Stimulated activated CD4-positive, alpha-beta T cell treated with anti-CD3 and anti-CD28 coated beads, Interleukin-2, amount 100 ng/mL, for 48 hours (primary cell): ENCODE measurements at regions not wholly inside any gene's neighbourhood (a gene's known extent, or its start where the extent isn't known, plus 50 kb on each side); places are given as distances from the start of the nearest gene placed in this dataset.
"Not testable (repeated sequence)": the region's sequence is repeated elsewhere in the genome, so short reads cannot be mapped to it uniquely, and the experiment has no call there.

Source experiments
- DNase-seq, 2 donors: peaks; one replicate each; pipeline ENCODE4 v3.0.0-alpha.2; 2020

- DNase-seq, result no peak
Observed at GRCh38 chr2:225779829-225780228, 380.3 kb downstream of the NYAP2 start.

- DNase-seq, result no peak
Observed at GRCh38 chr2:225773148-225773547, 373.6 kb downstream of the NYAP2 start.

GRCh38 chr2:225771701-225772100, 372.2 kb downstream of the NYAP2 start:
- no peak for DNase-seq

- no peak for DNase-seq
Observed at GRCh38 chr2:225768741-225769140, 369.2 kb downstream of the NYAP2 start.

- no peak for DNase-seq
Observed at GRCh38 chr2:225766431-225766830, 366.9 kb downstream of the NYAP2 start.

GRCh38 chr2:225765820-225766219, 366.3 kb downstream of the NYAP2 start:
- no peak for DNase-seq

- DNase-seq, result no peak
Observed at GRCh38 chr2:225764346-225764745, 364.8 kb downstream of the NYAP2 start.

GRCh38 chr2:225763711-225764110, 364.2 kb downstream of the NYAP2 start:
- no peak for DNase-seq

GRCh38 chr2:225761396-225761795, 361.9 kb downstream of the NYAP2 start:
- DNase-seq, result no peak

- no peak for DNase-seq
Observed at GRCh38 chr2:225757248-225757647, 357.7 kb downstream of the NYAP2 start.

- no peak for DNase-seq
Observed at GRCh38 chr2:225756198-225756597, 356.7 kb downstream of the NYAP2 start.

- DNase-seq, result no peak
Observed at GRCh38 chr2:225748609-225749008, 349.1 kb downstream of the NYAP2 start.

GRCh38 chr2:225743996-225744395, 344.5 kb downstream of the NYAP2 start:
- DNase-seq, result not testable (repeated sequence)

- no peak for DNase-seq
Observed at GRCh38 chr2:225742487-225742886, 343.0 kb downstream of the NYAP2 start.

GRCh38 chr2:225740086-225740485, 340.6 kb downstream of the NYAP2 start:
- DNase-seq, result no peak

- DNase-seq, result no peak
Observed at GRCh38 chr2:225739328-225739727, 339.8 kb downstream of the NYAP2 start.

- DNase-seq, result no peak
Observed at GRCh38 chr2:225738735-225739134, 339.2 kb downstream of the NYAP2 start.

- DNase-seq, result no peak
Observed at GRCh38 chr2:225737556-225737955, 338.0 kb downstream of the NYAP2 start.

- DNase-seq, result no peak
Observed at GRCh38 chr2:225735844-225736243, 336.3 kb downstream of the NYAP2 start.

GRCh38 chr2:225725726-225726125, 326.2 kb downstream of the NYAP2 start:
- no peak for DNase-seq
